K562 (cell line): ENCODE measurements at regions not wholly inside any gene's neighbourhood (a gene's known extent, or its start where the extent isn't known, plus 50 kb on each side); places are given as distances from the start of the nearest gene placed in this dataset.

Experiments
- ATAC-seq: fragments of 200-7000 bp; cut with Tn5 transposase; 3 replicates; pipeline ENCODE4 v1.9.1; 2020; ENCODE audit warnings: moderate library complexity
- BruUV-seq: library from RNA; stranded (reverse); fragments of 400-500 nt; replicated peaks from 2 replicates; lab custom pipeline; 2021; lab: Mats Ljungman, UMichigan
- CTCF ChIA-PET: fragments of 300-600 bp; formaldehyde crosslinking; extraction: SDS; loops from one replicate; lab custom pipeline; 2021; ENCODE audit warnings: low intra/inter-chr PET ratio; lab: Yijun Ruan, JAX
- POLR2A ChIA-PET: fragments of 300-600, 350-650 bp; sonication (Branson Sonifier 250); formaldehyde crosslinking; extraction: SDS; loops from one replicate; lab custom pipeline; 2021; ENCODE audit warnings: antibody characterized with exemption, inconsistent platforms; lab: Yijun Ruan, JAX
- DNase-seq, 4 experiments: peaks; one replicate each; pipeline versions ENCODE4 v3.0.0 to v3.0.0-alpha.2; 2011 to 2018; ENCODE audit warnings: low spot score in 3 of 4, mixed read lengths in 3 of 4; ENCODE audit errors: extremely low read depth in 1 of 4
- FAIRE-seq: peaks from 2 replicates; lab custom pipeline; 2011; peaks lifted over from hg19 to GRCh38; lab: Jason Lieb, UNC
- H2AFZ ChIP-seq: 2 replicates; pipeline ENCODE4 v1.6.0; 2011; ENCODE audit warnings: low read depth, low read length, control low read depth, inconsistent platforms
- H3K27ac ChIP-seq: fragments of 200-600 bp; 3 replicates; pipeline ENCODE4 v1.8.0; 2011; ENCODE audit warnings: low read depth, mild to moderate bottlenecking, control low read depth, inconsistent platforms, low read length, moderate library complexity, mixed read lengths; ENCODE audit errors: extremely low read depth
- H3K27me3 ChIP-seq, 2 experiments: fragments of 300-600 bp in 1 of 2; 2 replicates in 1 of 2; 3 replicates in 1 of 2; pipeline versions ENCODE4 v1.6.0 to v1.8.0; 2011; ENCODE audit warnings: inconsistent platforms in 2 of 2, low read length in 2 of 2, mild to moderate bottlenecking in 1 of 2, mixed read lengths in 1 of 2, moderate library complexity in 1 of 2; ENCODE audit not compliant: control insufficient read depth in 2 of 2, insufficient read depth in 2 of 2
- H3K36me3 ChIP-seq: fragments of 300-600 bp; 3 replicates; pipeline ENCODE4 v1.8.0; 2011; ENCODE audit warnings: mild to moderate bottlenecking, low read length, inconsistent platforms; ENCODE audit not compliant: control insufficient read depth, insufficient read depth
- H3K4me1 ChIP-seq, 2 experiments: fragments of 200-600 bp in 1 of 2; replicated peaks in 1 of 2; 2 replicates in 1 of 2; 3 replicates in 1 of 2; pipeline versions ENCODE4 v1.5.1 to v1.8.0; 2011; ENCODE audit warnings: inconsistent platforms in 2 of 2, low read length in 2 of 2, mild to moderate bottlenecking in 1 of 2, mixed read lengths in 1 of 2, moderate library complexity in 1 of 2; ENCODE audit not compliant: control insufficient read depth in 2 of 2, insufficient read depth in 2 of 2
- H3K4me2 ChIP-seq: 2 replicates; pipeline ENCODE4 v1.6.1; 2011; ENCODE audit warnings: low read length, control low read depth, inconsistent platforms, mixed read lengths; ENCODE audit not compliant: insufficient read depth
- H3K4me3 ChIP-seq: fragments of 200-600 bp; sonication (generic), shearing (Covaris generic); 2 replicates; pipeline ENCODE4 v1.5.1; 2016; ENCODE audit warnings: control low read depth, inconsistent platforms
- H3K79me2 ChIP-seq: fragments of 200-600 bp; 3 replicates; pipeline ENCODE4 v1.8.0; 2011; ENCODE audit warnings: low read length, inconsistent platforms; ENCODE audit not compliant: control insufficient read depth, insufficient read depth
- H3K9ac ChIP-seq, 2 experiments: 2 replicates each; pipeline versions ENCODE4 v1.6.0 to v1.6.1; 2011; ENCODE audit warnings: low read depth in 2 of 2, low read length in 2 of 2, control low read depth in 1 of 2, inconsistent platforms in 1 of 2, mild to moderate bottlenecking in 1 of 2, mixed read lengths in 1 of 2; ENCODE audit not compliant: insufficient read depth in 1 of 2
- H3K9me1 ChIP-seq: one replicate; pipeline ENCODE4 v1.6.0; 2011; ENCODE audit warnings: inconsistent platforms, mild to moderate bottlenecking, low read length, moderate library complexity; ENCODE audit not compliant: control insufficient read depth, insufficient read depth
- H3K9me3 ChIP-seq: replicated peaks from 2 replicates; pipeline ENCODE4 v1.5.1; 2011; ENCODE audit warnings: low read depth, low read length, inconsistent platforms; ENCODE audit not compliant: control insufficient read depth, insufficient read depth
- H4K20me1 ChIP-seq: replicated peaks from 2 replicates; pipeline ENCODE4 v1.6.1; 2011; ENCODE audit warnings: low read length, inconsistent platforms, mixed read lengths; ENCODE audit not compliant: control insufficient read depth, insufficient read depth
- AFF4 ChIP-seq: sonication (generic); formaldehyde crosslinking; IDR thresholded peaks from 2 replicates; pipeline ENCODE4 v1.8.0; 2023; ENCODE audit warnings: mild to moderate bottlenecking, missing genetic modification reagents
- ETV5 ChIP-seq: sonication (generic); formaldehyde crosslinking; IDR thresholded peaks from 2 replicates; pipeline ENCODE4 v1.4.0; 2020; ENCODE audit warnings: low read depth, mild to moderate bottlenecking, missing genetic modification reagents
- HMG20B ChIP-seq: fragments of 250-450 bp; sonication (Bioruptor Pico); IDR thresholded peaks from 2 replicates; pipeline ENCODE4 v1.5.0; 2021; ENCODE audit warnings: mild to moderate bottlenecking
- PCBP1 ChIP-seq: fragments of 200-400 bp; formaldehyde crosslinking; IDR thresholded peaks from 2 replicates; pipeline ENCODE4 v1.6.1; 2018; ENCODE audit warnings: mild to moderate bottlenecking, low read depth, low read length; ENCODE audit not compliant: poor library complexity, severe bottlenecking
- RBFOX2 ChIP-seq: fragments of 200-400 bp; formaldehyde crosslinking; IDR thresholded peaks from 2 replicates; pipeline ENCODE4 v1.6.1; 2017; ENCODE audit warnings: low read depth, mild to moderate bottlenecking, low read length, moderate library complexity
- RFX5 ChIP-seq: IDR thresholded peaks from 2 replicates; pipeline ENCODE4 v1.6.1; 2011; ENCODE audit warnings: low read depth, mild to moderate bottlenecking, improper control_type of control experiment, low read length
- U2AF2 ChIP-seq: fragments of 200-400 bp; formaldehyde crosslinking; optimal IDR thresholded peaks from 2 replicates; pipeline ENCODE3; 2017; ENCODE audit warnings: low read depth, mild to moderate bottlenecking, low read length
- ZKSCAN8 ChIP-seq: fragments of 200-800 bp; sonication (Bioruptor generic); IDR thresholded peaks from 2 replicates; pipeline ENCODE4 v1.6.1; 2016; ENCODE audit warnings: missing genetic modification characterization, missing compliant biosample characterization
- ZNF324 ChIP-seq: fragments of 250-450 bp; sonication (Bioruptor Pico); IDR thresholded peaks from 2 replicates; pipeline ENCODE4 v1.4.0; 2020; ENCODE audit warnings: mild to moderate bottlenecking
- WGBS: fragments of 100-300 bp; shearing (Covaris generic); methylation state at CpG from one replicate; pipeline ENCODE4 v1.1.6; 2016; ENCODE audit warnings: low coverage, mixed read lengths; ENCODE audit not compliant: insufficient coverage; ENCODE audit errors: missing lambda C conversion rate; 5-methylcytosine and 5-hydroxymethylcytosine counted together
- in situ Hi-C: fragments of 300-500 bp; cut with MboI; formaldehyde crosslinking; loops from 4 replicates; pipeline ENCODE4 v1.15.0; 2018; ENCODE audit warnings: inconsistent platforms, mixed read lengths
- intact Hi-C: fragments of 100-400 bp; cut with micrococcal nuclease; formaldehyde crosslinking; loops from 2 replicates; pipeline ENCODE4 v1.14.2; 2022

GRCh38 chr13:61913183-61913582, 497.5 kb upstream of the PCDH20 start:
- TF ChIP-seq RFX5 (no peak), U2AF2 (no peak), PCBP1 (no peak), RBFOX2 (no peak), ZKSCAN8 (CRISPR knock-in tag) (no peak), ETV5 (CRISPR knock-in tag) (no peak), AFF4 (CRISPR knock-in tag) (no peak), HMG20B (CRISPR knock-in tag) (no peak), ZNF324 (CRISPR knock-in tag) (no peak)
- POLR2A ChIA-PET: no interaction called here
- 0% methylated on average over 1 of the region's 1 CpG for WGBS

More at GRCh38 chr13:61913183-61913582, 497.5 kb upstream of the PCDH20 start:
- no peak for FAIRE-seq
- H3K4me3 ChIP-seq: no peak overlapping the region
- in situ Hi-C loops: no loop called here
- H3K79me2 ChIP-seq: no peaks in the 10 kb centered on the region
- ATAC-seq: no peak
- H3K4me2 ChIP-seq: no peak overlapping the region
- H3K9me1 ChIP-seq: no peaks in the 10 kb centered on the region
- intact Hi-C loops: no loop called here
- H2AFZ ChIP-seq: no peak overlapping the region
- no peaks in the 10 kb centered on the region for H4K20me1 ChIP-seq
- no peak for DNase-seq
- no TSS peak for BruUV-seq
- no peaks in the 10 kb centered on the region for H3K27me3 ChIP-seq
- no peaks in the 10 kb centered on the region for H3K36me3 ChIP-seq
- H3K9ac ChIP-seq: no peak overlapping the region
- H3K4me1 ChIP-seq: no peaks in the 10 kb centered on the region
- CTCF ChIA-PET: no interaction called here
- no peaks in the 10 kb centered on the region for H3K9me3 ChIP-seq
- no peak overlapping the region for H3K27ac ChIP-seq
